GM18505 (cell line): ENCODE measurements at regions not wholly inside any gene's neighbourhood (a gene's known extent, or its start where the extent isn't known, plus 50 kb on each side); places are given as distances from the start of the nearest gene placed in this dataset.

Source experiments
- ATAC-seq: cut with Tn5 transposase; IDR thresholded peaks from one replicate; pipeline ENCODE4 v1.9.1; 2021; ENCODE audit not compliant: unreplicated experiment
- POLR2A ChIP-seq: IDR thresholded peaks from 4 replicates; pipeline ENCODE4 v1.6.1; 2011; ENCODE audit warnings: borderline replicate concordance; ENCODE audit not compliant: insufficient read depth, insufficient read length; ENCODE audit errors: extremely low read depth

DNA sequence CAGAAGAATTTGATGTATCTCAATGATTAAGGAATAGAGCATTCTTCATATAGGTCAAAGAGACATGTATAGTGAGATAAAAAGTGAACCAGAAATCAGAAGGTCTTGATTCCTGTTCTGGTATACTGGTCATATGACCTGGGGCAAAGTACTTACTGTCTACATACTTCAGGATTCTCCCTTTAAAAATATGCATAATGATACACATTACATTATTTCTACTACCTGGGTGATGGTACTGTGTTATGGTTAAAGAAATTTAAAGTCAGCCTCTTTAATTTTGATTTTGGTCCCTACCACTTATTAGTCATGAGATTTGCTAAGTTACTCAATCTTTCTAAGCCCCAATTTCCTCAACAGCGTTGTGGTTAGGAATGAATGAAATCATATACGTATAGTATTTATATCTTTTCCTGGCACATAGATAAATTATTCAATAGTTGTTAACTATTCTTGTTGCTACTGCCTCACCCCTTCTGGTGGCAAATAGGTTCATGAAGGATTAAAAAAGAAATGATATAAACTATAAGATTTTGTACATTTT, 984.1 kb downstream of the TLE4 start:
- TF ChIP-seq POLR2A: no peak
- ATAC-seq: no peak

DNA sequence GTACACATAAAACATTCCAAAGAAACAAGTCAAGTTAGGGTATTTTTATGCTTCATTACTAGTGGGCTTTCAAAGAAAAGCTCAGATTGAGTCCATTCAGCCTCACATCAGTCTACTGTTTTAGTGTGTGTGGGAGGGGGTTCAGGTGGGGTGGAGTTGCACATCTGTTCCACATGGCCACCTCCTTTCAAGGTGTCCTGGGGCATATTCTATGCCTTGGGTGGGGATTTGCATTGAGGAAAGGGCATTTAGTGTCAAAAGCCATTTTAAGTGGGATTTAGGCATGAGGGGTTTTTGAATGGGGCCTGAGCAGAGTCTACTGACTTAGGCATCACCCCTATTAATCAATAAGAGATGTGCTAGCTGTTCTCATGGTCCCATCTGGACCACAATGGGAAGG, 983.1 kb downstream of the TLE4 start:
- no peak for TF ChIP-seq POLR2A
- ATAC-seq: no peak

DNA sequence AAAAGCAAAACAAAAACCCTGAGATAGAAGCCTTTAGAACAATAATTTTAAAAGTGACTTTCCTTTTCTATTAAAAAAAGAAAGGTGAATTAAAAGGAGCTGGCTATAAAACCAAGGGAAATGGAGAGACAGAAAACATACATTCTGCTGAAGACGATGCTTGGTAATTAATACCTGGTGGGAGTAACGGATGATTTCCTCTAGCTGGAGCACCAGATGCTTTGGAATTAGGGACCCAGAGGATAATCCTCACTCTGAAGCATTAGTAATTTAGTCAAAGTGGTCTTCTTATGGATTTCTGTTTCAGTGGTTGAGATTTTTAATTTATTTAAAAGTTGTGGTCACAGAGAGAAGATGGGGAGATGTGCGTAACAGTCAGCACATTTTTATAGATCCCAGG, 982.5 kb downstream of the TLE4 start:
- no peak for TF ChIP-seq POLR2A
- no peak for ATAC-seq

DNA sequence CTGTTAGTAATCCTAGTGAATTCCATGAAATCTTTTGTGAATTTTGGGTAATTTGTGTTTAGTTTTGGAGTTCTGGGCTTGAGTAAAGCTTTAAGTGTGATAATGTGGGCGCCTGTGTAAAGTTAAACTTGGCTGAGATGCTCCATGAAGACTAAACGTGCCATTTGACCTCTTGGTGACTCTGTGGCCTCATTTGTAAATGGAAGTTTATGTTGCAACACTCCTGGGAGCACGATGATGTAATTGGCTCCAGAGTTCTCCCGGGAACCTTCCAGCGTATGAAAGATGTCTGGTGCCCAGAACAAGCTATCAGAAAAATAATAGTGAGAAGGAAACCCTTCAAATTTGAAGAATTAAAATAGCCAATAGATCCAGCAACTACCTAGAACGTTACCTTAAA, 981.2 kb downstream of the TLE4 start:
- ATAC-seq: no peak
- TF ChIP-seq POLR2A: no peak

DNA sequence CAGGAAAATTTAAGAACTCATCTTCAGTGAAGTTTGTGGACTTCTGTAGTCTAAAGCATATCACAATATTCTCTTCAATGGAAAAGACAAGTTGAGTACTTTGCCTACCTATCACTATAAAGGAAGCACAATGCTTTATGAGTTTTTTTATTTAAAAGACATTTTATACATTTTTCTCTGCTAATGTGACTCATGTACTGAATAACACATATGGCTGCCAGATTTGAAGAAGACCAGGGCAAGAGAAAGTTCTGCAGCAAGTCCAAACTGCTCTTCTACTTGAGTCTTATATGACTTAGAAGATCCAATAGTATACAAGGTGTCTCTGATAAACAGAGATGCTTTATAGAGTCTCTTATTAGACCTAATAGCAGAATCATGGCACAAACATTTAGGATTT, 978.4 kb downstream of the TLE4 start:
- ATAC-seq: no peak
- TF ChIP-seq POLR2A: no peak

DNA sequence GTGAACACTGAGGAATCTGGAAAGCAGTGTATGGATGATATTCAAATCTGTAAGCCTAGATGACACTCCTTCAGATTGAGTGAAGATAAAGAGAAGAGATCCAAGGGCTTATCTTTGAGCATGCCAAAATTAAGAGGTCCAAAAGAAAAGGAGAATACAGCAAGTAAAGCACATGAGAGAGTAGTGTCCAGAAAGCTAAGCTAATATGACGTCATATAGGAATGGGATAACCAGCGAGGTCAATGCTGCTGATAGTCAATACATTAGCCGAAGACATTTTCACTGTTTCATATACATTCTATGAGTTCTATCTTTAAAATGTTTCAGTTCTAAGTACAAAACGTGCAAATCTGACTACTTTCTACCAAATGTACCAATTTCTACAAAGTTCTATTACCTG, 975.8 kb downstream of the TLE4 start:
- ATAC-seq: no peak
- no peak for TF ChIP-seq POLR2A

DNA sequence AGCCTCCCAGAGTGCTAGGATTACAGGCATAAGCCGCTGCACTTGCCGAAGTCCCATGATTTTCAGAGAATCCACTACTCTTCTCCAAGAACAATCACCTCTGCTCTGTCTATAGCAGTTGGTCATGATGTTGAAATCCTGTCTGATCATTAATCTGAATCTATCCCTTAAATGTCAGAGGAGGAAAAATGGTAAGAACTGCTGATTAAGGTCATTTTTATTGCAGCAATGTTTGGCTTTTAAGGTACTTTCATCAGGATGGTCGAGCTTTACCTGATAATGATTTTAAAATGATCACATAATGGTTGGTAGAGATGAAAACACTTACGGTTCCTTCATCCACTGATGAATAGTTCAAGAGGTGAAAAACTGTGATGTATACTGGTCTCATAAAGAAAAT, 968.6 kb downstream of the TLE4 start:
- TF ChIP-seq POLR2A: no peak
- ATAC-seq: no peak

DNA sequence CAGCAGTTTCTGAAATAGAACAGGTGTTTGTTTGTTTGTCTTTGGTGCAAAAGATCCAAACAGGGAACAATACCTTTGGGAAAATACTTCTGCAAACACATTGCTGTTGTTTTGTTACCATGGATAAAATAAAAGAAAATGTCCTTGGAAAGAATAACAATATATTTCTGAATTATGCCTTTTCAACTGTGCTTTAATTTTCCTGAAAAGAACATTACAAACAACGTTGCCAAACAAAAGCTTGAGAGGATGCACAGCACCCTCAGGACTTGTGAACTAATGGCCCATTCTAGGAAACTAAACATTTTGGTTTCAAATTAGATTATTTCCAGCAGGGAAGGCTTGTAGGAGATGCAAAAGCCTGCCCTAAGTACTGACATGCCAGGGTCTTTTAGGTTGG, 967.2 kb downstream of the TLE4 start:
- no peak for ATAC-seq

DNA sequence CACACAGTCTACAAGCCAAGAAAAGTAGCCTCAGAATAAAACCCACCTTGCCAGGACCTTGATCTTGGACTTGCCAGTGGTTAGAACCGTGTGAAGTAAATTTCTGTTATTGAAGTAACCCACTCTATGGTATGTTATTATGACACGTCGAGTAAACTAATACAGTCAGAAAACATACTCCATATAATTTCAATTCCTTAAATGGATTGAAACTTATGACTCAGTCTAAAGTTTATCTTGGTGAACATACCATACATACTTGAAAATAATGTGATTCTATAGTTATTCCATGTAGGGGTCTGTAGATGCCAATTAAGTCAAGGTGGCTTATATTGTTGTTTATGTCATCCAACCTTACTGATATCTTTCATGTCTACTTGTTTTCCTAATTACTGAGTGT, 950.7 kb downstream of the TLE4 start:
- ATAC-seq: no peak
- no peak for TF ChIP-seq POLR2A

More for the DNA sequence above, 967.2 kb downstream of the TLE4 start:
- no peak for TF ChIP-seq POLR2A

DNA sequence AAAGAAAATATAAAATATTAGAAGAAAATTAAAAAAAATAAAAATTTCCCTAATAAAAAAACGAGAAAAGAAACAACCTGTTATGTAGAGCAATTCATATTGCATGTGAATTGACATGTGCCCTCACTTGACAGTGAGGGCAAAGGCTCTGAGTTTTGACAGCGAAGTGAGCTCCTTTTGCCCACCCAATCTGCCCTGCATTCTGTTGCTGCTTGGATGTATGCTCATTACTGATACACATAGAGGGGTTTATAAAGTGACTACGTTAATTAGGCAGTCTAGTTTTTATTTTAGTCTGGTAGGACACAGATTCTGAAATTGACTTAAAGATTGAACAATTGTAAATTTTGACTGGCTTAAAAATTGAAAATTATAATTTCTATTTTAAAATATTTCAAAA, 949.4 kb downstream of the TLE4 start:
- no peak for ATAC-seq
- TF ChIP-seq POLR2A: no peak

DNA sequence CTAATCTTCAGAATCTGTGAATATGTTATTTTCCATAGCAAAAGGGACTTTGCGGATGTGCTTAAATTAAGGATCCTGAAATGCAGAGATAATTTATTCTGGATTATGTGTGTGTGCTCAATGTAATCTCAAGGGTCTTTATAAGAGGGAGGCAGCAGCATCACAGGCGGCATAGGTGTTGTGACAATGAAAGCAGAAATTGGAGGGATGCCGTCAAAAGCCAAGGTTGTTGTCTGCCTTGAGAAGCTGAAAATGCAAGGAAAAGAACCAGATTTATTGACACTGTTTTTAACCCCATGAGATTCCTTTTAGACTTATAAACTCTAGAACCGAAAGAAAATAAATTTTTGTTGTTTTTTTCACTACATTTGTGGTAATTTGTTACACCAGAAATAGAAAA, 948.5 kb downstream of the TLE4 start:
- no peak for TF ChIP-seq POLR2A
- no peak for ATAC-seq

DNA sequence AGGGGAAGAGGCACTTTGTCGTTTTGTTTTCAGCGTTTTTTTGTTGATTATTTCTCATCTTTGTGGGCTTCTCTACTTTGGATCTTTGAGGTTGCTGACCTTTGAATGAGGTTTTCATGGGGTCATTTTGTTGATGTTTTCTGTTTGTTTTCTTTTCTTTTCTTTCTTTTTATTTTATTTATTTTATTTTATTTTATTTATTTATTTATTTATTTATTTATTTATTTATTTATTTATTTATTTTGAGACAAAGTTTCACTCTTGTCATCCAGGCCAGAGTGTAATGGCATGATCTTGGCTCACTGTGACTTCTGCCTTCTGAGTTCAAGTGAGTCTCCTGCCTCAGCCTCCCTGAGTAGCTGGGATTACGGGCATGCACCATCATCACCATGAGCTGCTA, 946.7 kb downstream of the TLE4 start:
- TF ChIP-seq POLR2A: no peak

DNA sequence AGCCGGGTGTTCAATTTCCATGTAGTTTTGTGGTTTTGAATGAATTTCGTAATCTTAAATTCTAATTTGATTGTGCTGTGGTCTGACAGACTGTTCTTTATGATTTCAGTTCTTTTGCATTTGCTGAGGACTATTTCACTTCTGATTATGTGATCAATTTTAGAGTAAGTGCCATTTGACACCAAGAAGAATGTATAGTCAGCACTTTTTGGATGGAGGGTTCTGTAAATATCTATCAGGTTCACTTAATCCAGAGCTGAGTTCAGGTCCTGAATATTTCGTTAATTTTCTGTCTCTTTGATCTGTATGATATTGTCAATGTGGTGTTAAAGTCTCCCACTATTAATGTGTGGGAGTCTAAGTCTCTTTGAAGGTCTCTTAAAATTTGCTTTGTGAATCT, 944.9 kb downstream of the TLE4 start:
- no peak for TF ChIP-seq POLR2A
- no peak for ATAC-seq

More for the DNA sequence above, 946.7 kb downstream of the TLE4 start:
- no peak for ATAC-seq

DNA sequence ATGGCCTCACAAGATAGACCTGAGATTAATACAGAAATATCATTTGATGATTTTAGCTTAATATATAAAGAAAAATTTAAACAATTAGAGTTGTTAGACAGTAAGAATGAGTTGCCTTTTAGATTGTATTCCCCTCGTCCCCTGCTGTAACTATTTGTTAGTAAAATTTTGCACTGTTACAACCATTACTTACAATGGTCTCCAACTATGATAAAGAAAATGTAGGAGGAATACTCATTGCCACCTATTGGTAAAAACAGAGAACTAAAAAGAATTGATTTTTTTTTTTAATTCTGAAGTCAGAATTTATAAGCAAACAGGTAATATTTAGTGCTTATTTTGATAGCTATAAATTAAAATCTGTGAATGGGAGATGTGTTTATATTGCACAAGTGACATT, 937.6 kb downstream of the TLE4 start:
- no peak for ATAC-seq
- no peak for TF ChIP-seq POLR2A

DNA sequence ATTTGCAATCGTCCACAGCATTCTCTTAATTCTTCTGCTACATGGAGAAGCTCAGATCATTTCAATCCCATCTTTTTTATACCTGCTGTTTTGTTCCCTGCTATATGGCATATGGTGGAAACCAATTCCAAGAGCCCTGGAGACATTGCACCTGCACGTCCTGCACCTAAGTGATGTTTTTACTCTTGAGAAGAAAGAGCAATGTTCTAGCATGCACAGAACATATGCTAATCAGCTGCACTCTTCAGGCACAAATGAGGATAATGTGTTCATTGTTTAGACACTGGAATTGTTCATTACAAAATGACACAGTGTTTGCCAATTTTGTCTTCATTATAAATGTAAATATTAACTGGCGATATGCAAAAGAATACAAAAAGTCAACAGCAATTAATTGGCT, 935.8 kb downstream of the TLE4 start:
- no peak for ATAC-seq

More for the DNA sequence above, 935.8 kb downstream of the TLE4 start:
- TF ChIP-seq POLR2A: no peak
